ENCODE measurements at regions not wholly inside any gene's neighbourhood (a gene's known extent, or its start where the extent isn't known, plus 50 kb on each side); places are given as distances from the start of the nearest gene placed in this dataset.

- TF ChIP-seq, protein P1, sequence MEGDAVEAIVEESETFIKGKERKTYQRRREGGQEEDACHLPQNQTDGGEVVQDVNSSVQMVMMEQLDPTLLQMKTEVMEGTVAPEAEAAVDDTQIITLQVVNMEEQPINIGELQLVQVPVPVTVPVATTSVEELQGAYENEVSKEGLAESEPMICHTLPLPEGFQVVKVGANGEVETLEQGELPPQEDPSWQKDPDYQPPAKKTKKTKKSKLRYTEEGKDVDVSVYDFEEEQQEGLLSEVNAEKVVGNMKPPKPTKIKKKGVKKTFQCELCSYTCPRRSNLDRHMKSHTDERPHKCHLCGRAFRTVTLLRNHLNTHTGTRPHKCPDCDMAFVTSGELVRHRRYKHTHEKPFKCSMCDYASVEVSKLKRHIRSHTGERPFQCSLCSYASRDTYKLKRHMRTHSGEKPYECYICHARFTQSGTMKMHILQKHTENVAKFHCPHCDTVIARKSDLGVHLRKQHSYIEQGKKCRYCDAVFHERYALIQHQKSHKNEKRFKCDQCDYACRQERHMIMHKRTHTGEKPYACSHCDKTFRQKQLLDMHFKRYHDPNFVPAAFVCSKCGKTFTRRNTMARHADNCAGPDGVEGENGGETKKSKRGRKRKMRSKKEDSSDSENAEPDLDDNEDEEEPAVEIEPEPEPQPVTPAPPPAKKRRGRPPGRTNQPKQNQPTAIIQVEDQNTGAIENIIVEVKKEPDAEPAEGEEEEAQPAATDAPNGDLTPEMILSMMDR (IDR thresholded peaks at IDR 0.05) = no peak
- no peak for TF ChIP-seq POLR2A (IDR thresholded peaks at IDR 0.05)
Measured at GRCh38 chr16:73521499-73521898, 473.6 kb upstream of the ZFHX3 start.
